Caco-2 (cell line): ENCODE measurements at regions not wholly inside any gene's neighbourhood (a gene's known extent, or its start where the extent isn't known, plus 50 kb on each side); places are given as distances from the start of the nearest gene placed in this dataset.

ENCODE experiments used
- BruUV-seq: library from RNA; stranded (reverse); fragments of 400-500 nt; replicated peaks from 2 replicates; lab custom pipeline; 2021; lab: Mats Ljungman, UMichigan
- CTCF ChIA-PET: fragments of 300-600 bp; sonication (Branson Sonifier 250); formaldehyde crosslinking; loops from one replicate; lab custom pipeline; 2022; ENCODE audit warnings: antibody characterized with exemption; lab: Charles Lee
- POLR2A ChIA-PET: fragments of 300-600 bp; sonication (Branson Sonifier 250); formaldehyde crosslinking; loops from one replicate; lab custom pipeline; 2022; ENCODE audit warnings: antibody characterized with exemption; lab: Charles Lee
- DNase-seq, 2 experiments: peaks; one replicate each; pipeline versions ENCODE4 v3.0.0 to v3.0.0-alpha.2; 2020 to 2022
- H3K27me3 ChIP-seq: replicated peaks from 2 replicates; pipeline ENCODE4 v1.6.0; 2011; ENCODE audit warnings: low read length; ENCODE audit not compliant: control insufficient read depth, insufficient read depth
- H3K36me3 ChIP-seq: 2 replicates; pipeline ENCODE4 v1.5.1; 2011; ENCODE audit warnings: low read length; ENCODE audit not compliant: control insufficient read depth, insufficient read depth
- H3K4me1 ChIP-seq: fragments of 250-450 bp; sonication (Bioruptor Pico); 2 replicates; pipeline ENCODE4 v1.5.1; 2020; ENCODE audit warnings: mild to moderate bottlenecking
- H3K4me3 ChIP-seq: 2 replicates; pipeline ENCODE4 v1.5.1; 2011; ENCODE audit warnings: low read depth, mild to moderate bottlenecking, control low read depth, low read length
- H3K9me3 ChIP-seq: fragments of 250-450 bp; sonication (Bioruptor Pico); 2 replicates; pipeline ENCODE4 v1.5.1; 2020; ENCODE audit warnings: mild to moderate bottlenecking, moderate library complexity
- H3K27ac Mint-ChIP-seq: one replicate; pipeline ENCODE4 v1.8.0; 2022; ENCODE audit warnings: mixed read lengths; ENCODE audit not compliant: unreplicated experiment
- H3K27me3 Mint-ChIP-seq: one replicate; pipeline ENCODE4 v1.8.0; 2022; ENCODE audit warnings: mixed read lengths; ENCODE audit not compliant: insufficient read depth, unreplicated experiment
- H3K36me3 Mint-ChIP-seq: one replicate; pipeline ENCODE4 v1.8.0; 2022; ENCODE audit warnings: mild to moderate bottlenecking, mixed read lengths; ENCODE audit not compliant: insufficient read depth, unreplicated experiment
- H3K4me1 Mint-ChIP-seq: one replicate; pipeline ENCODE4 v1.8.0; 2022; ENCODE audit warnings: low read depth, mixed read lengths; ENCODE audit not compliant: unreplicated experiment
- H3K4me3 Mint-ChIP-seq: one replicate; pipeline ENCODE4 v1.8.0; 2022; ENCODE audit warnings: mild to moderate bottlenecking, moderate library complexity, mixed read lengths; ENCODE audit not compliant: unreplicated experiment
- H3K9me3 Mint-ChIP-seq: one replicate; pipeline ENCODE4 v1.8.0; 2022; ENCODE audit warnings: mixed read lengths; ENCODE audit not compliant: unreplicated experiment
- CTCF ChIP-seq, 2 experiments: fragments of 200-600 bp in 1 of 2; IDR thresholded peaks; 1 replicate in 1 of 2; 2 replicates in 1 of 2; pipeline versions ENCODE4 v1.5.1 to v1.8.0; 2011 to 2022; ENCODE audit warnings: antibody characterized with exemption in 1 of 2, control low read depth in 1 of 2, inconsistent platforms in 1 of 2, low read depth in 1 of 2, low read length in 1 of 2, mild to moderate bottlenecking in 1 of 2, moderate library complexity in 1 of 2; ENCODE audit not compliant: insufficient read depth in 1 of 2, severe bottlenecking in 1 of 2, unreplicated experiment in 1 of 2
- intact Hi-C: fragments of 100-400 bp; cut with micrococcal nuclease; formaldehyde crosslinking; loops from one replicate; pipeline ENCODE4 v1.10.0; 2022; ENCODE audit not compliant: unreplicated experiment

- H3K4me3 ChIP-seq = no peak overlapping the region
- no peak for DNase-seq
- no peaks in the 10 kb centered on the region for H3K4me1 Mint-ChIP-seq
- H3K27ac Mint-ChIP-seq = no peak overlapping the region
- BruUV-seq = no TSS peak
- H3K36me3 ChIP-seq = no peaks in the 10 kb centered on the region
- intact Hi-C loops = no loop called here
- no peaks in the 10 kb centered on the region for H3K36me3 Mint-ChIP-seq
- no peak overlapping the region for H3K4me3 Mint-ChIP-seq
- CTCF ChIA-PET = no interaction called here
- TF ChIP-seq CTCF (IDR thresholded peaks at IDR 0.05; ENCODE audit: insufficient read depth in 1 of 2, low read depth in 1 of 2, low read length in 1 of 2, severe bottlenecking in 1 of 2, unreplicated experiment in 1 of 2) = no peak
- POLR2A ChIA-PET = no interaction called here
- H3K9me3 Mint-ChIP-seq = no peaks in the 10 kb centered on the region
- peaks cover 4% of the 10 kb centered on the region for H3K27me3 Mint-ChIP-seq
- no peaks in the 10 kb centered on the region for H3K4me1 ChIP-seq
- H3K9me3 ChIP-seq = no peaks in the 10 kb centered on the region
- no peaks in the 10 kb centered on the region for H3K27me3 ChIP-seq
Observed at GRCh38 chr5:165779505-165779904, 2274.1 kb downstream of the MAT2B start.

DNA sequence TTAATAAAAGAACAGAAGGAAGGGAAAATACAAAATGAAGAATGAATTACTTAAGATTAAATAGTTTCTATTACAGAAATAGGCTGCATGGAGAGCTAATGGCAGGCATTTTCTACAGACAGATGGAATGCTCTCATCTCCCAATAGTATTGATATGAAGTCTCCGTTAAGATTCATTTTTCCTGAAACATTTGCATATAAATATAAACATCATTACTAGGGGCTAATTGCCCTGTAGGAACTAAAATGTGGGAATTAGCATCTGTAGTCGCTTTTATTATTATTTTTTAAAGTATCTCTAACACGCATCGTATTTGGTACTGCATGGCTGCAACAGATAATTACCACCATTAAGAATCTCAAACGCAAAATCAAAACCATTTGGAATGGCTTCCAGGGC is 2275.5 kb downstream of the MAT2B start:
- no TSS peak for BruUV-seq
- POLR2A ChIA-PET = no interaction called here
- no peaks in the 10 kb centered on the region for H3K9me3 Mint-ChIP-seq

GRCh38 chr5:165781738-165782137 is 2276.3 kb downstream of the MAT2B start:
- BruUV-seq = no TSS peak

More for the DNA sequence above, 2275.5 kb downstream of the MAT2B start:
- no peak overlapping the region for H3K4me3 Mint-ChIP-seq
- no peaks in the 10 kb centered on the region for H3K9me3 ChIP-seq
- no peaks in the 10 kb centered on the region for H3K4me1 Mint-ChIP-seq
- no peak for DNase-seq
- no peak overlapping the region for H3K4me3 ChIP-seq
- H3K27me3 ChIP-seq = no peaks in the 10 kb centered on the region
- intact Hi-C loops = no loop called here
- no peak for TF ChIP-seq CTCF (IDR thresholded peaks at IDR 0.05; ENCODE audit: insufficient read depth in 1 of 2, low read depth in 1 of 2, low read length in 1 of 2, severe bottlenecking in 1 of 2, unreplicated experiment in 1 of 2)
- H3K4me1 ChIP-seq = no peaks in the 10 kb centered on the region
- H3K27ac Mint-ChIP-seq = no peak overlapping the region
- H3K36me3 ChIP-seq = no peaks in the 10 kb centered on the region
- CTCF ChIA-PET = no interaction called here
- no peaks in the 10 kb centered on the region for H3K36me3 Mint-ChIP-seq
- peaks cover 4% of the 10 kb centered on the region for H3K27me3 Mint-ChIP-seq

More at GRCh38 chr5:165781738-165782137, 2276.3 kb downstream of the MAT2B start:
- no peak for DNase-seq
- H3K4me1 Mint-ChIP-seq = no peaks in the 10 kb centered on the region
- no peaks in the 10 kb centered on the region for H3K27me3 Mint-ChIP-seq
- Histone ChIP-seq H3K4me1 (no peaks in the 10 kb centered on the region), H3K27me3 (no peaks in the 10 kb centered on the region), H3K36me3 (no peaks in the 10 kb centered on the region), H3K9me3 (no peaks in the 10 kb centered on the region), H3K4me3 (no peak overlapping the region)
- no peak overlapping the region for H3K4me3 Mint-ChIP-seq
- no peak for TF ChIP-seq CTCF (IDR thresholded peaks at IDR 0.05; ENCODE audit: insufficient read depth in 1 of 2, low read depth in 1 of 2, low read length in 1 of 2, severe bottlenecking in 1 of 2, unreplicated experiment in 1 of 2)
- H3K27ac Mint-ChIP-seq = no peak overlapping the region
- H3K9me3 Mint-ChIP-seq = no peaks in the 10 kb centered on the region
- intact Hi-C loops = no loop called here
- no peaks in the 10 kb centered on the region for H3K36me3 Mint-ChIP-seq
- ChIA-PET CTCF (no interaction called here), POLR2A (no interaction called here)
